GM21825 (cell line): ENCODE measurements at regions not wholly inside any gene's neighbourhood (a gene's known extent, or its start where the extent isn't known, plus 50 kb on each side); places are given as distances from the start of the nearest gene placed in this dataset.
"Not testable (repeated sequence)": the region's sequence is repeated elsewhere in the genome, so short reads cannot be mapped to it uniquely, and the experiment has no call there.

Source experiments
- ATAC-seq: cut with Tn5 transposase; IDR thresholded peaks from one replicate; pipeline ENCODE4 v1.9.1; 2021; ENCODE audit warnings: mild to moderate bottlenecking, moderate library complexity; ENCODE audit not compliant: unreplicated experiment

DNA sequence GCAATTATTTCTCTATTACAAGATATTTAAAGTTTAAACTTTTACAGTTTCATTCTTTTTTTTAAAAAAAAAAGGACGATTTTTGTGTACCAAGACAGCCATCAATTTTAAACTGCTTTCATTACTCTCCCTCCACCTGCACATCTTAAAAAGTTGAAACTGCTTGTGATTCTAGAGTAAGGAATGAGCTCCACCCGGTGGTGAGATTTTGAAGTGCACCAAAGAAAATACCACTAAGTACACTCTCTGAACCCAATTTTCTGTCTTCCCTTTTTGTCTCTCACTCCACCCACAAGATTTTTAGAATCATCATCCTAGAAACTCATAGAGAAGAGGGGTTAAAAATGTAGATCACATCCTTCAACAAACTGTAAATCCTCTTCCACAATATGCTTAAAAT lies 91.3 kb upstream of the WDR44 start:
- ATAC-seq, result peak; percentile 64

DNA sequence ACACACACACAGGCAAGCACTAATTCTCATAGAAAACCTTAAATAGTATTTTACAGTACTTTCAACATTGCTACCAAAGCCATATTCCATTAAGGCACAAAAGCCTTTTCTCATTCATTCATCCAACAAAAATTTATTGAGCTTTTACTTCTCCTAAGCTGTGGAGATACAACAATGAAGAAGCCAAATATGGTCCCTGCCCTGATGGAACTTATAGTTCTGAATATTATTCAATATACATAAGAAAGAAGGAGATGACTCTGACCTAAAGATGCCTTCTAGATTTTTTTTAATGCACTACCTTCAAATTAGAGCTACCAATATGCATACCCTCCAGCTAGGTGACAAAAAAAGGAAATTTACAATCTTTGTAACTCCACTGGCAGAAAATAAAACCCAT lies 90.0 kb upstream of the WDR44 start:
- ATAC-seq, result no peak

DNA sequence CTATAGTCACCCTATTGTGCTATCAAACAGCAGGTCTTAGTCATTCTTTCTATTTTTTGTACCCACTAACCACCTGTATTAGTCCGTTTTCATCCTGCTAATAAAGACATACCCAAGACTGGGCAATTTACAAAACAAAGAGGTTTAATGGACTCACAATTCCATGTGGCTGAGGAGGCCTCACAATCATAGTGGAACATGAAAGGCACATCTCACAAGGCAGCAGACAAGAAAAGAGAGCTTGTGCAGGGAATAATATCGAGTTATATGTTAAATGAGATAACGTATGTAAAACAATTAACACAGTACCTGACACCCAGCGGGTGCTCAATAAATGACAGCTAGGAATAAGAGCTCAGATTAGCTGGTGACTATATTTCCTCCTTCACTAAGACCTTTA lies 88.1 kb upstream of the WDR44 start:
- no peak for ATAC-seq

DNA sequence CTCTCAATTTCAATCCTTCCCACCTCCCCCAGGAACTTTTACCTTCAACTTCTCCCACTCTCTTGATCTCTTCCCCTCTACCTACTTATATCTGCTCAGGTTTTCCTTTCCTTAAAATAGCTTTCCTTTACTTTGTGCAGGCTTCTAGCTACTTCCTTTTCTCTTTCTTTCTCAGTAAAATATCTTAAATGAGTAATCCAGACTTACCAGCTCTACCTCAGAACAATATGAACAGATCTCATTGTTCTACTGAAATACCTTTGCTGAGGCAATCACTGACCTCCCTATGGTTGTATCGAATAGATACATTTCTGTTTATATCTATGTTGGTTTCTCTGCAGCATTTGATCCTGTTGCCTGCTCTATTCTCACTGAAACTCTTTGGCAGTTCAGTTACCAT lies 86.7 kb upstream of the WDR44 start:
- no peak for ATAC-seq

DNA sequence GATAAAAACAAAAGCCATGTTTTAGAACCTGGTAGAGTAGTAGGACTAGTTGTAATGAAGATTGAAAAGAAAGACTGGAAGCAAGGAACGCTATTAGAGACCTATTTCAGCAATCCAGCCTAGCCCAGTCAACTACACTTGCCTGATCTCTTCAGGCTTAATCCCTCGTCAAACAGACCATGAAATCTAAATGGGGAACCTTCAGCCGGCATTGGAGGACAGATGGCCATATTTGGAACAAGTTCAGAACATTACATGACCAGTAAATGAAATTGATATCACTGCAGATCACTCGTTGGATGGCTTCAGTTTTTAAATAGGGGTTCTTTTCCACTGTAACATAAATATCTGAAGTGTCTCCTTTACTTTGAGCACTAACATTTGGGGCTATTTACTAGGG lies 84.8 kb upstream of the WDR44 start:
- ATAC-seq, result no peak

DNA sequence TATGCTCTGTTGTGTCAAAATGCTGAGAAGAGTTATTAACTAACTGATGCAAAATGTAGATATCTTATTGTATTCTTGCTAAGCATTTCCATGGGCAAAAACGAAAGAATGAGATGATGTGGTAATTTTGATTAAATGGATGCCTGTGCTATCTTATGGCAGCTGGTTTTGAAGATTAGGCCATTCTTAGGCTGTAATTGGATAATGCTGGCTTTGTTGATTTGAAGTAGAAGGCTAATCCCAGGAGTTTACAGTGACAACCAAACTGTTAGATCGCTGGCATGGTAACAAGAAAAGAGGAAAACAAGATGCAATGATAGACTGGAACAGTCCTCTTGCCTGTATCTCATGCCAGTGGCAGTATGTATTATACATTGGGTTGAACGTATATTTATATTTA lies 74.1 kb upstream of the WDR44 start:
- ATAC-seq, result no peak

DNA sequence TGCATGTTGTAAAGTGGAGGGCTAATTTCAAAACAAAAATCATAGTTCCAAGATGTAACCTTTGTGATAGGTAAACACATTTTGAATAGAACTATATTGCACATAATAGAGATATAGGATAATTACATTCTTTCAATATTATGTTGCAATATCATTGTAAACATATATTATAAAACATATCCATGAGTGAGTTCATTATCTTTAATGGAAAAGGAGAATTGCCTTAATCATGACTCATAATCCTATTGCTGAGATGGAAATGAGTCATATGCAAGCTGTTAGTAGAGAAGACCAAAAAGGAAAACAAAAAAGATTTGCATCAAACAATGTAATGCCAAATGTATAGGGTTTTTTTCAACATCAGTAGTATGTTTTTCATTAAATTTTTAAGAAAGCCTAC lies 73.7 kb upstream of the WDR44 start:
- ATAC-seq, result no peak

DNA sequence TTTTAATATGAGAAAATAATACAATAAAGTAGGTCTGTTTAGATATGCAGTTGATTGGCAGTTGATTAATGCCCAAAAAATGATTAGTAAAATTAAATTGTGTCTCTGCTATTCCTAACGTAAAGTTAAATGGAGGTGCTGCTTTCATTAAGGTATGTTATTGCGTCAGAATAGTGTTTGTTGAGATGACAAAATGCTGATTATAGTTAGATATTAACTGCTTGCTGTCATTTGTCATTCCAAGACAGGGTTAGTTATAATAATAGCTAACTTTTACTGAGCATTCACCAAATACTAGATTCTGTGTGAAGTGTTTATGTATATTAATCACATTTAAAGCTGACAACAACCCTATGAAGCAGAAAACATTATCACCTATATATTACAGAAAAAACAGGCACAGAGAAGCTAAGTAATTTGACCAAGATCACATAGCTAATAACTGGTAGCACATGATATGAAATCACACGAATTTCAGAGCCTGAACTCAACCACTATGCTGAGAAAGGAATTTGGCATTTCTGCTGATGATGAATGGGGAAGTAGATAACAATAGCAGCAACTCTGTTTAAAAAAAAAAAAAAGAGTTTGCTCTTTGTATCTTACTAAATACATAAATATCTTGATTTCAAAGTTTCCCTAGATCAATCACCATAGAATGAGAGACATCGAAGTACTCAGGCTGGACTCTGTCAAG lies 59.7 kb upstream of the WDR44 start:
- ATAC-seq, result no peak

DNA sequence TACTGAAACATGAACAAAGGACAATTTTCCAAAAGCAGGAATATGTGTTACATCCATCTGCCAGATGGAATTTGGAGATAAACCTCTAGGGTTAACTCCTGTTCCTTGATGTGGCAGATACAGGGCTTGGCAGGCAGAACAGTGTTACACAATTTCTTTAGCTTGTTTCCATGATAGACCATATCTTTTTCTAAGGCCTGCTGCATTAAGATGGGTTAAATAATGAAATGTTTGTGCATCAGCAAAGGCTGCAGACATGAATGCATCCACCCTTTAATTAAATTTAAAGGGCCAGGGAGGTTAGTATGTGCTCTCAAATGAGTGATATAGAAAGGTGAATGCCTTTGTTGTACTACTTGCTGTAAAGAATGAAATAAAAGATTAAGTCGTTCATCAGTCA lies 50.1 kb upstream of the WDR44 start:
- not testable (repeated sequence) for ATAC-seq
